GM19328 (cell line): ENCODE measurements at regions not wholly inside any gene's neighbourhood (a gene's known extent, or its start where the extent isn't known, plus 50 kb on each side); places are given as distances from the start of the nearest gene placed in this dataset.
"Not testable (repeated sequence)": the region's sequence is repeated elsewhere in the genome, so short reads cannot be mapped to it uniquely, and the experiment has no call there.

Experiments
- ATAC-seq: cut with Tn5 transposase; IDR thresholded peaks from one replicate; pipeline ENCODE4 v1.9.1; 2021; ENCODE audit warnings: mild to moderate bottlenecking, moderate library complexity; ENCODE audit not compliant: unreplicated experiment

GRCh38 chr12:74322792-74323191 is 214.8 kb upstream of the ATXN7L3B start:
- ATAC-seq, result no peak

- ATAC-seq, result no peak
Observed at GRCh38 chr12:74328623-74329022, 209.0 kb upstream of the ATXN7L3B start.

GRCh38 chr12:74334780-74335179 is 202.9 kb upstream of the ATXN7L3B start:
- no peak for ATAC-seq

GRCh38 chr12:74337951-74338350 is 199.7 kb upstream of the ATXN7L3B start:
- no peak for ATAC-seq

- no peak for ATAC-seq
Observed at GRCh38 chr12:74339211-74339610, 198.4 kb upstream of the ATXN7L3B start.

- no peak for ATAC-seq
Observed at GRCh38 chr12:74349925-74350324, 187.7 kb upstream of the ATXN7L3B start.

GRCh38 chr12:74365178-74365964 is 172.3 kb upstream of the ATXN7L3B start:
- peak; percentile 87 for ATAC-seq

- no peak for ATAC-seq
Observed at GRCh38 chr12:74370608-74371216, 166.9 kb upstream of the ATXN7L3B start.

- no peak for ATAC-seq
Observed at GRCh38 chr12:74379114-74379513, 158.5 kb upstream of the ATXN7L3B start.

- no peak for ATAC-seq
Observed at GRCh38 chr12:74381958-74382357, 155.7 kb upstream of the ATXN7L3B start.

- ATAC-seq, result no peak
Observed at GRCh38 chr12:74382983-74383382, 154.7 kb upstream of the ATXN7L3B start.

- ATAC-seq, result no peak
Observed at GRCh38 chr12:74391283-74391682, 146.4 kb upstream of the ATXN7L3B start.

GRCh38 chr12:74393272-74393671 is 144.4 kb upstream of the ATXN7L3B start:
- no peak for ATAC-seq

- ATAC-seq, result no peak
Observed at GRCh38 chr12:74394647-74395046, 143.0 kb upstream of the ATXN7L3B start.

- ATAC-seq, result no peak
Observed at GRCh38 chr12:74401035-74401434, 136.6 kb upstream of the ATXN7L3B start.

- ATAC-seq, result no peak
Observed at GRCh38 chr12:74401966-74402365, 135.7 kb upstream of the ATXN7L3B start.

GRCh38 chr12:74403221-74403470 is 134.5 kb upstream of the ATXN7L3B start:
- ATAC-seq, result not testable (repeated sequence)

- no peak for ATAC-seq
Observed at GRCh38 chr12:74408601-74409166, 129.0 kb upstream of the ATXN7L3B start.

GRCh38 chr12:74412606-74413230 is 124.9 kb upstream of the ATXN7L3B start:
- ATAC-seq, result no peak

GRCh38 chr12:74415633-74416032 is 122.0 kb upstream of the ATXN7L3B start:
- peak; percentile 71 for ATAC-seq

- no peak for ATAC-seq
Observed at GRCh38 chr12:74418573-74418972, 119.1 kb upstream of the ATXN7L3B start.

- ATAC-seq, result no peak
Observed at GRCh38 chr12:74424778-74425177, 112.9 kb upstream of the ATXN7L3B start.
